Activated CD8-positive, alpha-beta memory T cell treated with anti-CD3 and anti-CD28 coated beads, Interleukin-2, amount 50 U/mL, for 48 hours (primary cell): ENCODE measurements at regions not wholly inside any gene's neighbourhood (a gene's known extent, or its start where the extent isn't known, plus 50 kb on each side); places are given as distances from the start of the nearest gene placed in this dataset.

Source experiments
- DNase-seq: peaks from one replicate; pipeline ENCODE4 v3.0.0-alpha.2; 2020

DNA sequence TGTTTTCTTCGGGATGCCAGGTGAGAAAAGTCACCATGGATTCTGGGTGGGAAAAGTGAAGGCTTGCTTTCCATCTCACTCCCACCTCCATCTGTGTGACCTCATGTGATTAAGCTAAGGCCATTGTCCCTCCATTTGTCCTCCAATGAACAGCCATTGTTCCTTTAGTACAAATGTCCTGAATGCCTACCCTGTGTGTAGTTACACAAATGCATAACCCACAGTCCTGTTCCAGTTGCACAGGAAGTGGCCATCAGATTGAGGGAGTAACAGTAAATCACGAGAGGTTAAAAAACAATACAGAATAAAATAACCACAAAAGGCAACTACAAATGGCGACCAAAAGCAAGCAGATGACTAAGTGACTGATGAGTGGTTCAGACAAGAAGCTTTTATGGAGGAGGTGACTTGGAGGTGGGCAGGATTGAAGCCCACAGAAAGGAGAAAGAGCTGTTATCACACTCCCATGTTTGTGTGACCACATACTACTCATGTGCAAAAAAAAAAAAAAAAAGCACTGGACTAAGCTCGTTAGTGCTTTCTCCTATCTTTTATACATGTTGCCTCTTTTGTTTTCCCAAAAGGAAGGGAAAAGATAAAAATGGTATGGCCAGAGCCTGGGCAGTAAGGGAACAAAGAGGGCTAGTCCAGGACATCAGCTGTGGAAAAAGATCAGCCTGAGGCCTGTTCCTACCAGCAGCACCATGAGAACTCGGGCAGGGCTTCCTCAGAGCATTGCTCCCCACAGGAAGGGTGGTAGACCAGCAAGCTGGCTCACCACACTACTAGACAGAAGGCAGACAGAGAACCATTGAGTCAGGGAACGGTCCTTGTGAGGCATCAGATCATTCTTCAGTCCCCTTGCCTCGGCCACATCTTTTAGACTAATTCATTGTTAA is 111.0 kb downstream of the TFAP2A start:
- DNase-seq: no peak

DNA sequence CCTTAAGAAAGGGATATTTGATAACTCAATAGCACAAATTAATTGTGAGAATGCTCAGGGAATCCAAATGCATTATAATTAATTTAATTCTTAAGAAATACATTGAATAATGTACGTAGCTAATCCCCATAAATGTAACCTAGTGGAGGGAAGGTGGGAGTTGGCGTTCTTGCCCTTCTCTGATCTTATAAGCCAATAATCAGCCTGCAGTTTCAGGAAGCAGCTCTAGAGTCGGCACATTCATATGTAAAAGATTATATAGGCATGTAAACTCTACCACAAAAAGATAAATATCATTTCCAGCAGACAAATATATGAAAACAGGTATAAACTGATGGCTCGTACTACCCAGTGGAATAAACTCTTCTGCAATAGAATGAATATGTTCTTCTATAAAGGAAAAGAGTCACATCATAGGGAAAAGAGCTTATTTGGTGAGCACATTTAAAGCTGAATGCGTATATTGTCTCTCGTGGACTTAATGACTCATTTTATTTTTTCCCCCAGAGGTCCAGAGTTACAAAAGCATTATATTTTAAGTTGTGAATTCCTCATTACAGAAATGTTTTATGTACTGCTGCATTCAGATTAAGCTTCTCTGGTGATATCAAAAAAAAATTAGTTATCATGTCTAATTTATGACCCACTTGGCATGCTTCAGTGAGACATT is 112.2 kb downstream of the TFAP2A start:
- DNase-seq: no peak

DNA sequence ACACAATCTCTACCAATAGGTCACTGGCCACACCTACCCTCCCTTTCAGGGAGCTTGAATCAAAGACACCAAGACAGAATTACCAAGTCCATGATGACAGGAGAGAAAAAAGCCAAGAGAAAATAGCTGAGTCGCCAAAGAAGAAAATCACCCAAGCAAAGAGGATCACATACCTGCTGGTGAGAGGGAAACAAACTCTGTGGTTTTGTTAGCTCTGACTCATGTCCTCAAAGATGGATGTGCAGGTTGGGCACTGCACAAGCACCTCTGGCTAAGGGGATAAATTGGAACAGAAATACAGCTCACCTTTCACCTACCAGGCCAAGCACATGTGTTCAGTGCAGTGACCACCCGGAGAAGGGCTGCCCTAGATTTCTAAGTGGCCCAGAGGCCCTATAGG is 114.8 kb downstream of the TFAP2A start:
- no peak for DNase-seq

DNA sequence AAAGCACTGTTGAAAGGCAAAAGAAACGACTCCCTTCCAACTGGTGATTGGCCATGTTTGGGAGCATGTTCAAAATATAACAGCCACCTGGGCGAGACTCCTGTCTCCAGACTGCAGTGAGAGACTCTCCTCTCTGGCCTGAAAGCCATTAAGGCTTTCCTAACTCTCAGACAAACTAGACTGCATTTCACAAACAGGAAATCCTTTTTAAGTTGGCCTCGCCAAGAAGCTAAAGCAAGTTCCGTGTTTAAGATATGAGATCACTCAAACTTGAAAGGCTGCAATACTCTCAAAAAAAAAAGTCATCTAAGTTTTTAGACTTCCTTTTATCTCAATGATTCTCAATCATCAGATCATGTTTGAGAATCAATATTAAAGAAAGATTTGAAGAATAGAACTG is 117.0 kb downstream of the TFAP2A start:
- no peak for DNase-seq

DNA sequence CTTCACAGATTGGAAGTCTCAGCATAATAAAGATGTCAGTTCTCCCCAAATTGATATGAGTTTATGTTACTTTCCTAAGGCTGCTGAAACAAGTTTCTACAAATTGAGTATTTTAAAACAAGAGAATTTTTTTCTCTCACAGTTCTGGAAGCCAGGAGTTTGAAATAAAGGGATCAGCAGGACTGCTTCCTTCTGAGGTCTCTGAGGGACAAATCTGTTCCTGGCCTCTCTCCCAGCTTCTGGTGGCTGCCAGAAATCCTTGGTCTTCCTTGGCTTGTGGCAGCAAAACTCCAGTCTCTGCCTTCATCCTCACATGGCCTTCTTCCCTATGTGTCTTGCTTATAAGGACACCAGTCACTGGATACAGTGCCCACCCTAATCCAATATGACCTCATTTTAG is 136.1 kb downstream of the TFAP2A start:
- no peak for DNase-seq

DNA sequence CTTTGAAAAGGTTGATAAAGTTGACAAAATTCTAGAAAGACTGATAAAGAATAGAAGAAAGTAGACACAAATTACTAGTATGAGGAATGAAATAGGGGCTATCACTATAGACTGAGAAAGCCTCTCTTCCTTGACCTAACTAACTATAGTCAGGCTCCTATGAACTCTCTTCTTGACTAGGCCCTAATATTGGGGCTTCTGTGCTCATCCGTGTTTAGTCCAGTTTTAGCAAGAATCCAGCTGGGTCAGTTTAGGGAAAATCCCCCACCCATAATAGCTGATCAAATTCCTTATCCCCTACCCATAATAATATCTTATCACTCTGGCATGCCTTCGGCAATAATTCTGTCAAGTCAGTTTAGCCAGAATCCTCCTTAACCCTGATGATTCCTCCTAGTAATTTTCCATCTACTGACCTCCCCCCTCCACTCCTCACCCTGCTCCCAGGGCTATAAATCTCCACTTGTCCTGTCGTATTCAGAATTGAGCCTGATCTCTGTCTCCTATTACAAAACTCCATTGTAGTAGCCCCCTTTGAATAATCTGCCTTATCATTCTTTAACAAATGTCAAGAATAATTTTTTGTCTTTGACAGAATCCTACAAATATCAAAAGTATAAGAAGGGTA is 138.1 kb downstream of the TFAP2A start:
- DNase-seq: no peak

DNA sequence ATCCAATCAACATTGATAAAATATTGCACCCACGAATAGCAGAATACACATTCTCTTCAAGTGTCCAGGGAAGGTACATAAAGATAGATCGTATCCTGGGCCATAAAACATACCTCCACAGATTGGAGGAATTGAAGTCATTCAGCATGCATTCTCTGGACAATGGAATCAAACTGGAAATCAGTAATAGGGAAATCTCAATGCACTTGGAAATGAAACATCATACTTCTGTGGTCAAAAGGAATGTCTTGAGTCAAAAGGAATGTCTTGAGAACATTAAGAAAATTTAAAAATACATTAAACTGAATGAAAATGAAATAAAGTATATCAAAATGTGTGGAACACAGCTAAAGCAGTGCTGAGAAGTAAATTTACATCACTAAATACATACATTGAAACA is 138.8 kb downstream of the TFAP2A start:
- DNase-seq: no peak

DNA sequence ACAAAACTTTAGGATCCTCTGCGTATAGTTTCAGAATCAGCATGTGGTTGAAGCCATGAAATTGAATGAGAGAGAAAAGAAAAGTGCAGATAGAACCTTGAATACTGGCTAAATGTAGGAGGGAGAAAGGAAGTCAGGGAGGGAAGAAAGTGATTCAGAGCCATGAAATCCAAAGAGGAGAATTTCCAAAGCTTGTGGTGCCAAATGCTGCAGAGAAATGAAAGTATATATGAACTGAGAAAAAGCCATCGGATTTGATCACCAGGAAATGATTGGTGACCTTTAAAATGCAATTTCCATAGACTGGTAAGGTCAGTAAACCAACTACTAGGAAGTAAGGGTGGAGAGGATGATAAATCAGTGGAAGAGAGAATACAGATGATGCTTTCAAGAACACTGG is 142.3 kb downstream of the TFAP2A start:
- DNase-seq: no peak

DNA sequence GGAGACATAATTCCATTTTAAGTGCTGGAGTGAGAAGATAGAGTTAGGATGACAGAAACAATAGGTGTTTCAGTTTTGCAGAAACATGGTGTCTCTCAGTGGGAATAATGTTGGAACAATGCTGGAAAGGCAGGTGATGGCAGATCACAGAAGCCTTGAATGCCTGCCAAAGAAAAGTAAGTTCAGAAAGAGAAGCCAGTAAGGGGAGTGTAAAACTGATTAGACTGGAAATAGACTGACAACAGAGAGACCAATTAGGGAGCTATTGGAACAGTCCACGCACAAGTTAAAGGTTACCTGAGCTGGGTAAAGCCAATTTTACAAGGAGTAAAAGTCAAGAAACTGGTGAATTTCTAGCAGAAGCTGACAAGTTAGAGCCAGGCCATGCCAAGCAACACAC is 142.9 kb downstream of the TFAP2A start:
- no peak for DNase-seq

DNA sequence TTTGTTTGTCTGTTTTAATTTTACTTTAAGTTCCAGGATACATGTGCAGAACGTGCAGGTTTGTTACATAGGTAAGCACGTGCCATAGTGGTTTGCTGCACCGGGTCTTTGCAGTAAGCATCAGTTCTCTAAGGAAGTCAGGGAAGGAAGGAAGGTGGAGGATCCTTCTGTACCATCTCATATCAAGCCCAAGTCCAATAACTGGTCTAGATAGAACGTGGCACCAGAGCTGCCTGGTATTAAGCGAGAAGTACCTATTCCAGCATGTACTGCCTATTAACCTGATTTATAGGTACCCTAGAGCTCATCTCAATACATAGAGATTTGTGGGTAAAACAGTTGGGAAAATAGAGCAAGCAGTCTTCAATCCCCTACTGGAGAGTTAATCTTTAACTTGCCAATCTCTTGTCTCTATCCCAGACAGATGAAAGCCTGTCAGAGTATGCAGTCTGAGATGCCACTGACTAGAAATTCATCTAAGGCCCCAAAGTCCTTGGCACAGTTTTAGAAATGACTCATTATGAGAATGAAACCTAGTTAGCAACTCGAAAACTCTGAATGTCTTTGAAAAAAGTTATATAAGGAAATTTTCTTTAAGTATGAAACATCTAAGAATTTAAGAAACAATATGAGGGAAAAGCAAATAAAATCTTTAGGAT is 144.9 kb downstream of the TFAP2A start:
- no peak for DNase-seq

DNA sequence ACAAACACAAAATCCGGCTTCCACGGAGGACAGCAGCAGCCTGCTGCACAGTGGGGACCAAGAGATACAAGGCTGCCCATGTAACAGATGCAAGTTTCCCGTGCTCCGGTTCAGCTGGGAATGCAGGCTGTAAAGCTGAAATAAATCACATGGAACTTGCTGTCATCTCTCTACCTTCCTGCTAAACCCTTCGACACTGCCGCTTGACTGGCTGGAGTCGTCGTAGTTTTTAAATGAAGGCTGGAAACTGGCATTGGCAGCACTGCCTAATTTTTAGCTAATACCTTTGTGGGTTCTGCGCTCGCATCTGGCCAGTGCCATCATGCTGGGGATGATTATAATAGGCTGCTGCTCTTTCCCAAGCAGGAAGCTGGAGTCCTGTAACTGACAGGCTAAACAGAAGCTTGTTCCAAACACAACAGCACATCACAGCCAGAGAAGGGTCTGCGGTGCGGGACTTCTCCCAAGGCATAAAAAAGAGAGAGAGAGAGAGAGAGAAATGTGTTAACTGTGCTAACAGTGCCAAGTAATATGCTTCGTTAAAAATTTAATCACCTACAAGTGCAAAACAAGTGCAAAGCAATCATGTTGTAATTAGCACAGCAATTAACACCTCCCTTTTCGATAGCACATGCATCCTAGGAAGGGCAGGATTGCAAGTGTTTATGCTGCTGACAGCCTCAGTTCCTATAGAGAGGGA is 146.1 kb downstream of the TFAP2A start:
- no peak for DNase-seq

DNA sequence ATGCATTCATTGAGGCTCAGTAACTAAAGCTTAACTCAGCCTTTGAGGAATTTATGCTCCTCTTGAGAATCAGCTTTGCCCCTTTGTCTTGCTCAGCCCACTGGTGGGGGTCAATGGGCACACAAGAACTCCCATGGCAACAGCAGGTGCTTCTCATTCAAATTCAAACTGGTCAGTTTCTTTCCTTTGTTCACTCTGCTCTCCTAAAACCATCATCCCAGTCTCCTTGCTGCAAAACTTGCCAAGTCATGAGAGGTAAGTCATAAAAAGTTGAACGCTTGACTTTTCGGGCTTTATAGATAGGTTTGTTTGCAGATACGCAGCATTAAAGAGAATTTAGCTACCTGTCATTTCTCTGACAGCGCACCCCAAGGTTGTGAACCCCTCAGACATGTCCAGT is 146.8 kb downstream of the TFAP2A start:
- DNase-seq: no peak

DNA sequence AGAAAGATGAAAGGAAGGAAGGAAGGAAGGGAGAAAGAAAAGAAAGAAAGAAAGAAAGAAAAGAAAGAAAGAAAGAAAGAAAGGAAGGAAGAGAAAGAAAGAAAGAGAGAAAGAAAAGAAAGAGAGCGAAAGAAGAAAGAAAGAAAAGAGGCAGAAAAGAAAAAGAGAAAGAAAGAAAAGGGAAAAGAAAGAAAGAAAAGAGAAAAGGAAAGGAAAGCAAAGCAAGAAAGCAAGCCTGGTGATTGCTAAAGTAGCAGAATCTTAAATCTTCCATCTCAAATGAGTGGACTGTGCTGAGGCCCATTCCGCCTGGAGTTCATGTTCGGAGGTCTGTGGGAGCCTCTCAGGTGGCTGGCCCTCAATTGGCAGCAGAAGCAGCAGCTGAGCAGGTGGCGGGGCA is 148.4 kb downstream of the TFAP2A start:
- no peak for DNase-seq

DNA sequence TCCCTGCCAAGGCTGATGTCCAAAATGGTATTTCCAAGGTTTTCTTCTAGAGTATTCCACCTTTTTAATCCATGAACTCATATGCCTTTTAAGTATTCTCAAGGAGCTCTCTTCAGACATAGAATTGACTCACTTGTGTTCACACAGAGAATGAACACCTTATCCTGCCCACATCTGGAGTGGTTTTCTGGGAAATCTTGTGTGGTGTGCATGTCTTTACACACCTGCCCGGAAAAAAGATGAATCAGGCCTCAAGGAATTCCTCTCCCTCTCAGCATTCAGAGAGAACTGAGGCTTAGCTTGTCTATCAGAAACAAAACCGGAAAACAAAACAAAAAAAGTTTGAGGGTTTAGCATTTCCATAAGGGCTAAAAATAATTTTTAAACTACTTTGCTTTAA is 148.8 kb downstream of the TFAP2A start:
- no peak for DNase-seq

DNA sequence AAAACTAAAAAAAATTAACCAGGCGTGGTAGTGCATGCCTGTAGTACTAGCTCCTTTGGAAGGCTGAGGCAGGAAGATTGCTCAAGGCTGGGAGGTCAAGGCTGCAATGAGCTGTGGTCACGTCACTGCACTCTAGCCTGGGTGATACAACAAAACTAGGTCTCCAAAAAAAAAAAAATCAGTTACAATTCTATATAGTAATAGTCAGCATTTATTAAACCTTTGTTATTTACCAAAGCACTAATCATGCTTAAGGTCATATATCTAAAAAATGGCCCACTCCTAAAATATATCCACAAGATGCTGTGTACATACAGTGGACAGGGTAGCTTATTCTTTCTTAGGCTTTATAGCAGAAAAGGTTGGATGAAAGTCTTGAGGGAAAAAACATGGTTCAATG is 152.4 kb downstream of the TFAP2A start:
- DNase-seq: no peak

DNA sequence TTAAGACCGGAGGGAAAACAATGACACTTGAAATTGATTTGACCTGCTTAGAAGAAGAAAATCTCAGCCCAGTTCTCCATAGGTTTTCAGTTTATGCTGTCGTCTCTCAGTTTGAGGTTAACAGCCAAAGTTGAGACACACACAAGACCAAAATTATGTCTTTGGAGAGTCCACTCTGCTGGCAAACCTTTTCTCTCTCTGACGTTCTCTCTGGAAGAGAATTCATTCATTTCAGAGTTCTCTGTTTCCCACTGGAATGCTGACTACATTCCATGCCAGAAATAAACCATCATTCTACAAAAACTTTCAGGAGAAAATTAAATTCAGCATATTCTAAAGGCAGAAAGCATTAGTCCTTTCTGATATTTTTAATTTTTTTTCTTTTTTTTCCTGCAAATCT is 155.2 kb downstream of the TFAP2A start:
- DNase-seq: no peak

DNA sequence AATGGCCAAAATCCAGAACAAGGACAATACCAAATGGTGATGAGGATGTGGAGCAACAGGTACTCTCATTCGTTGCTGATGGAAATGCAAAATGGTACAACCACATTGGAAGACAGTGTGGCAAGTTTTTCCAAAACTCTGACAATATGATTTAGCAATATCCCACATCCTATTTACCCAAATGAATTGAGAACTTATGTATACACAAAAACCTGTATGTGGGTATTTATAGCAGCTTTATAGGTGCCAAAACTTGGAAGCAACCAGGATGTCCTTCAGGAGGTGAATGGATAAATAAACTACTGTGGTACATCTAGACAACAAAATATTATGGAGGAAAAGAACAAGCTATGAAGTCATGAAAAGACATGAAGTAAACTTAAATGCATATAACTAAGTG is 156.5 kb downstream of the TFAP2A start:
- DNase-seq: no peak

DNA sequence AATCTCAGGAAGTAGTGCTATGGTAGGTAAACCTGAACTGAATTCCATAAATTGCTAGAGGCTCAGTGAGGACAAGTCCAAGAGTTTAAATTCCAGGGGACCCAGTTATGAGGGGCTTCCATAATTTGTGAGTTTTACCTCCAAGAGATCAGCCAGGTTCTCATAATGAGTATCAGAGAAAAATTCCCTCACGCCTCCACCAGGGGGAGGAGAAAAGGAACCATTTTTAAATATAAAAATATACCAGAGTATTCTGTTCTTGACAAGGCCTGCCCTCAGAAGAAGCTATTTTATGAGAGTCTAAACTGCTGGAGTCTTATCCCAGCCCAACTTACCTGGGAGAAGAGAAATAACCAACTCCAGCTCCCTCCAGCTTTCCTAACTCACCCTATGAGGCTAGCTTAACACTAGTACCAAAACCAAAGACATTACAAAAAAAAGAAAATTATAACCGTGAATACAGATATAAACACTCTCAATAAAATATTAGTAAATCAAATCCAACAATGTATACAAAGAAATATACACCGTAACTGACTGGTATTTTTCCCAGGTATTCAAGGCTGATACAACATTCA is 158.7 kb downstream of the TFAP2A start:
- no peak for DNase-seq

DNA sequence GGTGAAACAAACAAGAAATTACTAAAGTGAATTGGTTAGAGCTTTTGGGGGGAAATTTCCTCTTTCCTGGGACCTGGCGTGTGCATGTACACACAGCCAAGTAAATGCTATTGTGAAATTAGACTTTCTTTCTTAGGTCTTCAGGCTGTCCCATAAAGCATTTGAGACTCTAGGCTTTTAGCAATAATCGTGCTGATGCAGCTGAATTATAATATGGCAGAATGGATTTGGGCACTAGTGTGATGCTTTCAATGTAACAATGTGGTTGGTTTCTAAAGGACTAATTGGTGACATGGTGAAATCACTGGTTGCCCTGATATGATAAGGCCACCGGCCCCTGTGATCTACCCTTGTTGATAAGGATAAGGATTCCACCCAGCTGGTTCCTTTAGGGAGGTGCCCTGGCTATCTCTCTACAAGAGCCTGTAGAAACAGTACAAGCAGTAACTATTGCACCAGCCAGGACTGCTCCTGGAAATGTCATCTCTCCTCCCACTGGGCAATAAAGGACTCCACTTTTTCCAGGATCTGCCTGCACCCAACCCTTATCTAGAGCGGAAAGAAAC is 164.1 kb downstream of the TFAP2A start:
- no peak for DNase-seq

DNA sequence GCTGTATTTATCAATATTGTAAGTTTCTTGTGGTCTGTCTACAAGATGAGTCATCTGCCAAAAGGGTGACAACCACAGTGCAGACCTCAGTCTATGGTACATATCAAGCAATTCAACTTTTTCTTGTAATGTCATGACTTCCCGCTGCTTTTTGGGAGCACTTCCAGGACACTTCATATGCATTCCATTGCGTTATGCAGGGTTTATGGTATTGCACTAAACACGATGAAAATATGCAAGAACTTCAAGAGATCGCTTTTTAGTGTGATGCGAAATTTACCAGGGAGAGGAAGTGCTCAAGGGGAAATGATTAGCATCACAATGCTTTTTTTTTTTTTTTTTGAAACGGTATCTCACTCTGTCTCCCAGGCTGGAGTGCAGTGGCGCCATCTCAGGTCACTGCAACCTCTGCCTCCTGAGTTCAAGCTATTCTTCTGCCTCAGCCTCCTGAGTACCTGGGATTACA is 166.5 kb downstream of the TFAP2A start:
- no peak for DNase-seq

DNA sequence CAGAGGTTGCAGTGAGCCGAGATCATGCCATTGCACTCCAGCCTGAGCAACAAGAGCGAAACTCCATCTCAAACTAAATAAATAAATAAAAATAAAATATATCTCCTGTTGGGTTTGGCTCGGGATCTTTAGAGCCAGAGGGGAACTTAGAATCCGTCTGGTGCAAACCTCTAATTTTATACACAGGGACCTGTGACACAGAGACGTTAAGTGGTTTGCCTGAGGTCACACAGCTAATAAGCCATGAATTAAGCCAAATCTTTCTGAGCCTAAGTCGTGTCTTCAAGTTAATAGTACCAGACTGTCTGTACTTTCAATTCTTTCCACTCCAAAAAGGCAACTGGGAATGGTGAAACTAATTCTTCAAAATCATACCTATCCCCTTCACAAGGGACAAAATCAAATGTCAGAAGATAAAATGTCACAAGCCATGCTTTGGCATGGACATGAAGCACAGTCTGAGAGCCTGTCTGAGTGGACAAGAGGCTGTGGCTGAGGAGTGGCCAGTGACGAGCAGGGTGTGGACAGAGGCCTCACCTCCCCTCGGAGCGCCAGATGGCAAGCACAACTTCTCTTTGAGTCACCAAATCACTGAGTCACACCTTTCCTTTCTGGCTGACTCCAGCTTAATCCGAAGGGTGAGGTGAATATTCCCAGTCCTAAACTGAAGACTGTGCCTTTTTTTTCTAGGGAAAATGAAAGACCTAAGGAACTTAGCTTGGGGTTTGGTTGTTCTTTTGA is 177.4 kb downstream of the TFAP2A start:
- no peak for DNase-seq
